Activated B cell treated with CpG ODN at 0.5 μM for 24 hours (primary cell): ENCODE measurements at regions not wholly inside any gene's neighbourhood (a gene's known extent, or its start where the extent isn't known, plus 50 kb on each side); places are given as distances from the start of the nearest gene placed in this dataset.

Source experiments
- ATAC-seq: fragments of 200-7000 bp; cut with Tn5 transposase; one replicate; pipeline ENCODE4 v1.10.0; 2021; ENCODE audit warnings: low read depth, mild to moderate bottlenecking, moderate library complexity
- CTCF ChIA-PET: fragments of 350-600 bp; sonication (Branson Sonifier 250); formaldehyde crosslinking; loops from one replicate; lab custom pipeline; 2021; ENCODE audit warnings: antibody characterized with exemption; lab: Charles Lee
- POLR2A ChIA-PET: fragments of 350-600 bp; sonication (Branson Sonifier 250); formaldehyde crosslinking; loops from one replicate; lab custom pipeline; 2021; ENCODE audit warnings: antibody characterized with exemption; lab: Charles Lee
- DNase-seq: peaks from one replicate; pipeline ENCODE4 v3.0.0; 2022
- H3K27ac Mint-ChIP-seq: one replicate; pipeline ENCODE4 v1.8.0; 2020; ENCODE audit warnings: mixed read lengths
- H3K27me3 Mint-ChIP-seq: one replicate; pipeline ENCODE4 v1.8.0; 2021; ENCODE audit warnings: mixed read lengths
- H3K36me3 Mint-ChIP-seq: one replicate; pipeline ENCODE4 v1.8.0; 2021; ENCODE audit warnings: low read depth, mixed read lengths
- H3K4me1 Mint-ChIP-seq: one replicate; pipeline ENCODE4 v1.8.0; 2021; ENCODE audit warnings: mixed read lengths
- H3K4me3 Mint-ChIP-seq: one replicate; pipeline ENCODE4 v1.8.0; 2020; ENCODE audit warnings: mild to moderate bottlenecking, mixed read lengths
- H3K9me3 Mint-ChIP-seq: one replicate; pipeline ENCODE4 v1.8.0; 2020; ENCODE audit warnings: mixed read lengths
- intact Hi-C: fragments of 100-400 bp; cut with micrococcal nuclease; formaldehyde crosslinking; loops from one replicate; pipeline ENCODE4 v1.15.1; 2024
- TF ChIP-seq, protein P1 (sequence below): fragments of 200-600 bp; IDR thresholded peaks from one replicate; pipeline ENCODE4 v1.8.0; 2022; ENCODE audit warnings: antibody characterized with exemption, mild to moderate bottlenecking

DNA sequence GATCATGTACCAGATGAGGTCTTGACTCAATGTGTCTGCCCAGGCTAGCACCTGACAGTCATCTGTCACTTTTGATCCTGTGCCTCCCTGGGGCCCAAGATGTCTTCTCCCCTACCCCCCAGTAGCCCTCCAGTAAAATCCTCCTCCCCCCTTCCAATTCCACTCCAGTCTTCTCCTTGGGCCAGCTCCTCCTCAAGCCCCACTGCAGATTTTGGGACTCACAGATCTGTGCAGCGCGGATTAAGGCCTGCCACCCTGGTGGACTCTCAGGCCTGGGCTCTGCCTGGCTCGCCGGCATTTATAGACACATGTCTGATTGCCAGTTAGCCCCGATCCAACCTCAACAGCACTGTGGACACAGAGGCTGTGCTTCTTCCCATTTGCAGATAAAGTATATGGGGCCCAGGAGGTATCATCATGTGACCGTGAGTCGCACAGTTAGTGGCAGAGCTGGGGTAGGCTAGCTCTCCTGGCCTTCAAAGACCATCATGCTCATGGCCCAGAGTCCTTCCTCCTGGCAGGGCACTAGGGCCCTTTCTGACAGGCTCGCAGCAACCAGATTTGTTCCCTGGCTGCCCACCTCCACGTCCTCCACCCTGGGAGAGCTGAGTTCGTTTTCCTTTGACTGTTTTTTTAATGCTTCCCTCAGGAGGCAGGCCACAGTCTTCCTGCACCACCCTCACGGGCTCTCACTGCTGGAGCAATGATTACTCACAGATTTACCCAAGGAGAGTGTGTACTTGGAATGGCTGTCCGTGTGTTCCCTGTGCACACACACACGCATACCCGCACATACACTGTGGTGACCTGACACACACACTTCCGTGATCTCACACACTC lies 98.3 kb upstream of the DIO3 start:
- Mint-ChIP-seq H3K4me3 (no peak overlapping the region), H3K27ac (no peak overlapping the region), H3K36me3 (no peaks in the 10 kb centered on the region), H3K27me3 (peaks cover 13% of the 10 kb centered on the region), H3K9me3 (no peaks in the 10 kb centered on the region), H3K4me1 (no peaks in the 10 kb centered on the region)
- POLR2A ChIA-PET: no interaction called here
- TF ChIP-seq, protein P1, sequence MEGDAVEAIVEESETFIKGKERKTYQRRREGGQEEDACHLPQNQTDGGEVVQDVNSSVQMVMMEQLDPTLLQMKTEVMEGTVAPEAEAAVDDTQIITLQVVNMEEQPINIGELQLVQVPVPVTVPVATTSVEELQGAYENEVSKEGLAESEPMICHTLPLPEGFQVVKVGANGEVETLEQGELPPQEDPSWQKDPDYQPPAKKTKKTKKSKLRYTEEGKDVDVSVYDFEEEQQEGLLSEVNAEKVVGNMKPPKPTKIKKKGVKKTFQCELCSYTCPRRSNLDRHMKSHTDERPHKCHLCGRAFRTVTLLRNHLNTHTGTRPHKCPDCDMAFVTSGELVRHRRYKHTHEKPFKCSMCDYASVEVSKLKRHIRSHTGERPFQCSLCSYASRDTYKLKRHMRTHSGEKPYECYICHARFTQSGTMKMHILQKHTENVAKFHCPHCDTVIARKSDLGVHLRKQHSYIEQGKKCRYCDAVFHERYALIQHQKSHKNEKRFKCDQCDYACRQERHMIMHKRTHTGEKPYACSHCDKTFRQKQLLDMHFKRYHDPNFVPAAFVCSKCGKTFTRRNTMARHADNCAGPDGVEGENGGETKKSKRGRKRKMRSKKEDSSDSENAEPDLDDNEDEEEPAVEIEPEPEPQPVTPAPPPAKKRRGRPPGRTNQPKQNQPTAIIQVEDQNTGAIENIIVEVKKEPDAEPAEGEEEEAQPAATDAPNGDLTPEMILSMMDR: no peak
- no peak for DNase-seq
- intact Hi-C loops: no loop called here
- CTCF ChIA-PET: no interaction called here
- no peak for ATAC-seq

DNA sequence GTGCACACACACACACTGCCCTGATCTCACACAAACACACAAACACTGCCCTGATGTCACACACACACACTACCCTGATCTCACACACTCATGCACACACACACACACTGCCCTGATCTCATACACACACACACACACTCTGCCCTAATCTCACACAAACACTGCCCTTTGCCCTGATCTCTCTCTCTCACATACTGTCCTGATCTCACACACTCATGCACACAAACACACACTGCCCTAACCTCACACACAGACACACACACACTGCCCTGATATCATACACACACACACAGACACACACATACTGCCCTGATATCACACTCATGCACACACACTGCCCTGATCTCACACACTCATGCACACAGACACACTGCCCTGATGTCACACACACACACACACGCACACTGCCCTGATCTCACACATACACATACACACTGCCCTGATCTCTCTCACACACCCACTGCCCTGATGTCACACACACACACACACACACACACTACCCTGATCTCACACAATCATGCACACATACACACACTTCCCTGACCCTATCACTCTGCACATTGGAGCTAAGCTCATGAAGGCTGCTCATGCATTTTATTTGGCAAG lies 97.6 kb upstream of the DIO3 start:
- no peaks in the 10 kb centered on the region for H3K9me3 Mint-ChIP-seq
- no peak for ATAC-seq
- no peaks in the 10 kb centered on the region for H3K4me1 Mint-ChIP-seq
- TF ChIP-seq, protein P1: no peak
- peaks cover 13% of the 10 kb centered on the region for H3K27me3 Mint-ChIP-seq
- DNase-seq: no peak
- intact Hi-C loops: no loop called here
- CTCF ChIA-PET: no interaction called here
- no peaks in the 10 kb centered on the region for H3K36me3 Mint-ChIP-seq
- no peak overlapping the region for H3K27ac Mint-ChIP-seq
- POLR2A ChIA-PET: no interaction called here
- no peak overlapping the region for H3K4me3 Mint-ChIP-seq

DNA sequence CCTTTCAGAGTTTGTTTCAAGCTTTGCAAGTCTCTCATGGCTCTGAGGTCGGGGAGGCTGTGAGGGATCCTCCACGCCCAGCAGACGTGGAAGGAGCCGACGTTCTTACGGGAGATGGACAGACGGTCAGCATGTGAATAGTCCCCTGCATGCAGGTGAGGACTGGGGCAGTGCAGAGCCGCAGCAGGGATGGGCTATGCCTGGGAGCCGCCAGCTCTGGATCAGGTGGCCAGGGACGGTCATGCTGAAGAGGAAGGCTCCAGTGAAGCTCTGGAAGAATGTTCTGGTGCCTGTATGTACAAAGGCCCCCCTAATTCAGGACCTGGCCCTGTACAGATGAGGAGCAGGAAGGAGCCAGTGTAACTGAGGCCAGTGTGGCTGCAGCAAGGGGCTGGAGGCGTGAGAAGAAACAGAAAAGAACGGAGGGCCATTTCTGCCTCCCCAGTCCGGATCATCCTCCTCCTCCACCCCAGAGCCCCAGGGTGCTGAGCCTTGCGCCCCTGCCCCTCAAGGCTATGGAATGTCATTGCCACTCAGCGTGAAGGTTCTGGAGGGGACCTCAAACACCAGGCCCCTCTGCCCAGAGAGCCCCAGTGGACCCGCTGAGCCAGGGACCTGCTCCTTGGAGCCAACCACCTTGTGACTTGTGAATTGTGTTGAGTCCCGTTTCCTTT lies 96.8 kb upstream of the DIO3 start:
- ATAC-seq (no peak), DNase-seq (no peak)
- H3K36me3 Mint-ChIP-seq: no peaks in the 10 kb centered on the region
- H3K27ac Mint-ChIP-seq: no peak overlapping the region
- H3K4me1 Mint-ChIP-seq: no peaks in the 10 kb centered on the region
- POLR2A ChIA-PET: no interaction called here
- intact Hi-C loops: no loop called here
- H3K4me3 Mint-ChIP-seq: no peak overlapping the region
- CTCF ChIA-PET: no interaction called here
- TF ChIP-seq, protein P1: no peak
- no peaks in the 10 kb centered on the region for H3K9me3 Mint-ChIP-seq
- peaks cover 13% of the 10 kb centered on the region for H3K27me3 Mint-ChIP-seq

DNA sequence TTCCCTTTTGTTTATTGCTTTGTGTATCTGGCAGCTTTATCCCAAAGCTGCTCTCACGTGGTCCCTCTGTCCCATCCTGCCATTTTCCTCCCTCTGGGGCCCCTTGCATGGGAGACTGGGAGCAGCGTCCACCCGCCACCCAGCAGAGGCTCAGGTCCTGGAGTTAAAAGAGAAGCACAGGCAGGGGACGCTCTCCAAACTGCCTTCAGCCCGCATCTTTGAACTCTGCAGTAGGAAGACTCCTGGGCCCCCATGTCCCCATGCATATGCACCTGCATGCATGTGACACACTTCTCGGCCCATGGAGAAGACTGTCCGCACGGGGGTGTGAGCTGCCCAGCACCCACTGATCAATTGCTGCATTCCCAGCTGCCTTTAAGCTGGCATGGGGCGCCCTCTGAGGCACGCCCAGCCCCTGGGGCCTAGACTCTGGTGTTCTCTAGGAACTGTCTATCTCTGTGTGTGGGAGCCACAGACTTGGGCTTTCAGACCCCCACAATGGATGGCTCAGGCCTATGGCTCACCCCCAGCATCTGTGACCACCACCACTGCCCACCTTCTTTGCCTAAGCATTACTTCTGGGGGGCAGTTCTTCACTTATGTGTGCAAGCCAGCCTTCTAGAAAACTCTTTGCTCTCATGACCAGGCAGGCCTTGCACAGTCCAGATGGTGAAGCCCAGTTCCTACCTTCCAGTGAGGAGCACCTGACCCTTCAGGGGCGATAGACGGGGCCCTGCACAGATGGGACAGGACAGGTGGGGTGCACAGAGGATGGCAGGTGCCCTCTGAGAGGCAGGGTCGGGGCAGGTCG lies 96.1 kb upstream of the DIO3 start:
- Mint-ChIP-seq H3K9me3 (no peaks in the 10 kb centered on the region), H3K36me3 (no peaks in the 10 kb centered on the region), H3K4me1 (no peaks in the 10 kb centered on the region), H3K4me3 (no peak overlapping the region), H3K27me3 (peaks cover 9% of the 10 kb centered on the region), H3K27ac (no peak overlapping the region)
- no peak for DNase-seq
- TF ChIP-seq, protein P1: no peak
- intact Hi-C loops: no loop called here
- ATAC-seq: no peak
- POLR2A ChIA-PET: no interaction called here
- CTCF ChIA-PET: no interaction called here
